ENCODE measurements at regions not wholly inside any gene's neighbourhood (a gene's known extent, or its start where the extent isn't known, plus 50 kb on each side); places are given as distances from the start of the nearest gene placed in this dataset.

GRCh38 chr1:30476476-30476875, 246.9 kb downstream of the MATN1 start:
- no peaks in the 10 kb centered on the region for H3K9me2 ChIP-seq (ENCODE audit: insufficient read depth, low read length)
- H2AFZ ChIP-seq (ENCODE audit: low read depth, low read length): no peak overlapping the region
- no peak overlapping the region for H3K4me3 ChIP-seq (ENCODE audit: low read length)
- TF ChIP-seq RAD21 (conservative IDR thresholded peaks at IDR 0.05) (no peak), REST (IDR thresholded peaks at IDR 0.05; ENCODE audit: borderline replicate concordance) (no peak), MXI1 (conservative IDR thresholded peaks at IDR 0.05; ENCODE audit: poor library complexity, severe bottlenecking) (no peak), TAF1 (IDR thresholded peaks at IDR 0.05; ENCODE audit: low read depth) (no peak), EZH2 (IDR thresholded peaks at IDR 0.05; ENCODE audit: borderline replicate concordance, insufficient read depth, low read length, poor library complexity, severe bottlenecking) (no peak), POLR2AphosphoS5 (IDR thresholded peaks at IDR 0.05) (no peak), EP300 (conservative IDR thresholded peaks at IDR 0.05; ENCODE audit: poor library complexity, severe bottlenecking) (no peak), SMC3 (conservative IDR thresholded peaks at IDR 0.05; ENCODE audit: poor library complexity) (no peak)
- TF ChIP-seq, protein P1, sequence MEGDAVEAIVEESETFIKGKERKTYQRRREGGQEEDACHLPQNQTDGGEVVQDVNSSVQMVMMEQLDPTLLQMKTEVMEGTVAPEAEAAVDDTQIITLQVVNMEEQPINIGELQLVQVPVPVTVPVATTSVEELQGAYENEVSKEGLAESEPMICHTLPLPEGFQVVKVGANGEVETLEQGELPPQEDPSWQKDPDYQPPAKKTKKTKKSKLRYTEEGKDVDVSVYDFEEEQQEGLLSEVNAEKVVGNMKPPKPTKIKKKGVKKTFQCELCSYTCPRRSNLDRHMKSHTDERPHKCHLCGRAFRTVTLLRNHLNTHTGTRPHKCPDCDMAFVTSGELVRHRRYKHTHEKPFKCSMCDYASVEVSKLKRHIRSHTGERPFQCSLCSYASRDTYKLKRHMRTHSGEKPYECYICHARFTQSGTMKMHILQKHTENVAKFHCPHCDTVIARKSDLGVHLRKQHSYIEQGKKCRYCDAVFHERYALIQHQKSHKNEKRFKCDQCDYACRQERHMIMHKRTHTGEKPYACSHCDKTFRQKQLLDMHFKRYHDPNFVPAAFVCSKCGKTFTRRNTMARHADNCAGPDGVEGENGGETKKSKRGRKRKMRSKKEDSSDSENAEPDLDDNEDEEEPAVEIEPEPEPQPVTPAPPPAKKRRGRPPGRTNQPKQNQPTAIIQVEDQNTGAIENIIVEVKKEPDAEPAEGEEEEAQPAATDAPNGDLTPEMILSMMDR (IDR thresholded peaks at IDR 0.05; ENCODE audit: poor library complexity, severe bottlenecking): no peak
- no peaks in the 10 kb centered on the region for H3K9me3 ChIP-seq (ENCODE audit: low read length)
- no peak overlapping the region for H3K27ac ChIP-seq (ENCODE audit: low read length)
- H3F3A ChIP-seq (ENCODE audit: insufficient read depth, low read length, poor library complexity, severe bottlenecking): no peaks in the 10 kb centered on the region
- no peak overlapping the region for H3K9ac ChIP-seq (ENCODE audit: low read length)
- H4K20me1 ChIP-seq (ENCODE audit: insufficient read depth): no peaks in the 10 kb centered on the region
- no peak overlapping the region for H3K4me2 ChIP-seq (ENCODE audit: low read length)
- no peaks in the 10 kb centered on the region for H3K27me3 ChIP-seq (ENCODE audit: insufficient read depth, low read depth, low read length)
- H3K79me2 ChIP-seq (replicated peaks; ENCODE audit: insufficient read depth, low read length): no peaks in the 10 kb centered on the region
- H3K36me3 ChIP-seq (ENCODE audit: insufficient read depth, low read length): no peaks in the 10 kb centered on the region

- H3K4me2 ChIP-seq (ENCODE audit: low read length): no peak overlapping the region
Measured at GRCh38 chr1:30475966-30476365, 247.4 kb downstream of the MATN1 start.

More at GRCh38 chr1:30475966-30476365, 247.4 kb downstream of the MATN1 start:
- H3F3A ChIP-seq (ENCODE audit: insufficient read depth, low read length, poor library complexity, severe bottlenecking): no peaks in the 10 kb centered on the region
- H3K9me2 ChIP-seq (ENCODE audit: insufficient read depth, low read length): no peaks in the 10 kb centered on the region
- no peak overlapping the region for H3K4me3 ChIP-seq (ENCODE audit: low read length)
- no peaks in the 10 kb centered on the region for H3K79me2 ChIP-seq (replicated peaks; ENCODE audit: insufficient read depth, low read length)
- TF ChIP-seq TAF1 (IDR thresholded peaks at IDR 0.05; ENCODE audit: low read depth) (no peak), MXI1 (conservative IDR thresholded peaks at IDR 0.05; ENCODE audit: poor library complexity, severe bottlenecking) (no peak), SMC3 (conservative IDR thresholded peaks at IDR 0.05; ENCODE audit: poor library complexity) (no peak), EZH2 (IDR thresholded peaks at IDR 0.05; ENCODE audit: borderline replicate concordance, insufficient read depth, low read length, poor library complexity, severe bottlenecking) (no peak), EP300 (conservative IDR thresholded peaks at IDR 0.05; ENCODE audit: poor library complexity, severe bottlenecking) (no peak), POLR2AphosphoS5 (IDR thresholded peaks at IDR 0.05) (no peak), REST (IDR thresholded peaks at IDR 0.05; ENCODE audit: borderline replicate concordance) (no peak), RAD21 (conservative IDR thresholded peaks at IDR 0.05) (no peak)
- TF ChIP-seq, protein P1 (IDR thresholded peaks at IDR 0.05; ENCODE audit: poor library complexity, severe bottlenecking): no peak
- no peaks in the 10 kb centered on the region for H3K36me3 ChIP-seq (ENCODE audit: insufficient read depth, low read length)
- no peak overlapping the region for H2AFZ ChIP-seq (ENCODE audit: low read depth, low read length)
- H3K27ac ChIP-seq (ENCODE audit: low read length): no peak overlapping the region
- no peak overlapping the region for H3K9ac ChIP-seq (ENCODE audit: low read length)
- no peaks in the 10 kb centered on the region for H3K27me3 ChIP-seq (ENCODE audit: insufficient read depth, low read depth, low read length)
- H4K20me1 ChIP-seq (ENCODE audit: insufficient read depth): no peaks in the 10 kb centered on the region
- H3K9me3 ChIP-seq (ENCODE audit: low read length): no peaks in the 10 kb centered on the region

Measured in neural cell (in vitro differentiated cells).